Activated CD4-positive, alpha-beta T cell treated with anti-CD3 and anti-CD28 coated beads for 36 hours (primary cell): ENCODE measurements at regions not wholly inside any gene's neighbourhood (a gene's known extent, or its start where the extent isn't known, plus 50 kb on each side); places are given as distances from the start of the nearest gene placed in this dataset.

Source experiments
- ATAC-seq: fragments of 200-7000 bp; cut with Tn5 transposase; one replicate; pipeline ENCODE4 v1.10.0; 2021; ENCODE audit warnings: mild to moderate bottlenecking, moderate library complexity
- CTCF ChIA-PET: fragments of 350-600 bp; sonication (Branson Sonifier 250); formaldehyde crosslinking; loops from one replicate; lab custom pipeline; 2021; ENCODE audit warnings: antibody characterized with exemption; lab: Charles Lee
- POLR2A ChIA-PET: fragments of 350-600 bp; sonication (Branson Sonifier 250); formaldehyde crosslinking; loops from one replicate; lab custom pipeline; 2021; ENCODE audit warnings: antibody characterized with exemption, inconsistent platforms; lab: Charles Lee
- DNase-seq: peaks from one replicate; pipeline ENCODE4 v3.0.0-alpha.2; 2020
- H3K27ac Mint-ChIP-seq: one replicate; pipeline ENCODE4 v1.8.0; 2021; ENCODE audit warnings: mixed read lengths
- H3K27me3 Mint-ChIP-seq: one replicate; pipeline ENCODE4 v1.8.0; 2021; ENCODE audit warnings: mixed read lengths
- H3K36me3 Mint-ChIP-seq: one replicate; pipeline ENCODE4 v1.8.0; 2021; ENCODE audit warnings: low read depth, mixed read lengths
- H3K4me1 Mint-ChIP-seq: one replicate; pipeline ENCODE4 v1.8.0; 2021; ENCODE audit warnings: mixed read lengths
- H3K4me3 Mint-ChIP-seq: one replicate; pipeline ENCODE4 v1.8.0; 2021; ENCODE audit warnings: mild to moderate bottlenecking, moderate library complexity, mixed read lengths
- H3K9me3 Mint-ChIP-seq: one replicate; pipeline ENCODE4 v1.8.0; 2021; ENCODE audit warnings: low read depth, mixed read lengths
- intact Hi-C, 2 experiments: fragments of 100-400 bp; cut with DNase I in 1 of 2; cut with micrococcal nuclease in 1 of 2; formaldehyde crosslinking; loops; one replicate each; pipeline versions ENCODE4 v1.14.2 to v1.15.1; 2022 to 2024; cut with DNase I, micrococcal nuclease

GRCh38 chr14:42013153-42013552 lies 406.5 kb downstream of the LRFN5 start:
- Mint-ChIP-seq H3K4me1 (no peaks in the 10 kb centered on the region), H3K27ac (no peak overlapping the region), H3K27me3 (no peaks in the 10 kb centered on the region), H3K9me3 (peaks cover 4% of the 10 kb centered on the region), H3K4me3 (no peak overlapping the region), H3K36me3 (no peaks in the 10 kb centered on the region)
- intact Hi-C loops = no loop called here
- CTCF ChIA-PET = no interaction called here
- POLR2A ChIA-PET = no interaction called here
- ATAC-seq (no peak), DNase-seq (no peak)

GRCh38 chr14:42011221-42011620 lies 404.5 kb downstream of the LRFN5 start:
- Mint-ChIP-seq H3K4me3 (no peak overlapping the region), H3K27ac (no peak overlapping the region), H3K27me3 (no peaks in the 10 kb centered on the region), H3K36me3 (no peaks in the 10 kb centered on the region), H3K4me1 (no peaks in the 10 kb centered on the region), H3K9me3 (peaks cover 1% of the 10 kb centered on the region)
- intact Hi-C loops = no loop called here
- DNase-seq (no peak), ATAC-seq (no peak)
- POLR2A ChIA-PET = no interaction called here
- CTCF ChIA-PET = interaction anchor here (0.7 kb wide), 1 partner anchor 1621 kb away, joined by 3 read pairs; no protein-coding TSS in a partner anchor

GRCh38 chr14:42004321-42004720 lies 397.6 kb downstream of the LRFN5 start:
- DNase-seq (no peak), ATAC-seq (no peak)
- Mint-ChIP-seq H3K36me3 (no peaks in the 10 kb centered on the region), H3K27ac (no peak overlapping the region), H3K27me3 (no peaks in the 10 kb centered on the region), H3K4me3 (no peak overlapping the region), H3K9me3 (peaks cover 2% of the 10 kb centered on the region), H3K4me1 (no peaks in the 10 kb centered on the region)
- intact Hi-C loops = no loop called here
- CTCF ChIA-PET = no interaction called here
- POLR2A ChIA-PET = no interaction called here

- intact Hi-C loops = no loop called here
- no peaks in the 10 kb centered on the region for H3K4me1 Mint-ChIP-seq
- DNase-seq (no peak), ATAC-seq (no peak)
- ChIA-PET CTCF (no interaction called here), POLR2A (no interaction called here)
- no peak overlapping the region for H3K4me3 Mint-ChIP-seq
- H3K36me3 Mint-ChIP-seq = no peaks in the 10 kb centered on the region
- peaks cover 2% of the 10 kb centered on the region for H3K9me3 Mint-ChIP-seq
- H3K27me3 Mint-ChIP-seq = no peaks in the 10 kb centered on the region
- no peak overlapping the region for H3K27ac Mint-ChIP-seq
Measured at GRCh38 chr14:42002141-42002540, 395.5 kb downstream of the LRFN5 start.

GRCh38 chr14:42001431-42001830 lies 394.8 kb downstream of the LRFN5 start:
- intact Hi-C loops = no loop called here
- no peak overlapping the region for H3K4me3 Mint-ChIP-seq
- POLR2A ChIA-PET = no interaction called here
- no peaks in the 10 kb centered on the region for H3K36me3 Mint-ChIP-seq
- no peaks in the 10 kb centered on the region for H3K27me3 Mint-ChIP-seq
- H3K4me1 Mint-ChIP-seq = no peaks in the 10 kb centered on the region
- CTCF ChIA-PET = no interaction called here
- H3K9me3 Mint-ChIP-seq = peaks cover 2% of the 10 kb centered on the region
- ATAC-seq = no peak
- no peak overlapping the region for H3K27ac Mint-ChIP-seq
- DNase-seq = no peak

GRCh38 chr14:42000450-42000849 lies 393.8 kb downstream of the LRFN5 start:
- H3K4me3 Mint-ChIP-seq = no peak overlapping the region
- DNase-seq (no peak), ATAC-seq (no peak)
- H3K4me1 Mint-ChIP-seq = no peaks in the 10 kb centered on the region
- ChIA-PET CTCF (no interaction called here), POLR2A (no interaction called here)
- intact Hi-C loops = no loop called here
- H3K9me3 Mint-ChIP-seq = peaks cover 2% of the 10 kb centered on the region
- no peaks in the 10 kb centered on the region for H3K36me3 Mint-ChIP-seq
- no peak overlapping the region for H3K27ac Mint-ChIP-seq
- H3K27me3 Mint-ChIP-seq = no peaks in the 10 kb centered on the region

- Mint-ChIP-seq H3K27ac (no peak overlapping the region), H3K27me3 (no peaks in the 10 kb centered on the region), H3K36me3 (no peaks in the 10 kb centered on the region), H3K4me1 (no peaks in the 10 kb centered on the region), H3K9me3 (no peaks in the 10 kb centered on the region), H3K4me3 (no peak overlapping the region)
- intact Hi-C loops = no loop called here
- DNase-seq (no peak), ATAC-seq (no peak)
- ChIA-PET POLR2A (no interaction called here), CTCF (no interaction called here)
Measured at GRCh38 chr14:41993687-41994086, 387.0 kb downstream of the LRFN5 start.

GRCh38 chr14:41986700-41987099 lies 380.0 kb downstream of the LRFN5 start:
- Mint-ChIP-seq H3K4me3 (no peak overlapping the region), H3K36me3 (no peaks in the 10 kb centered on the region), H3K9me3 (peaks cover 3% of the 10 kb centered on the region), H3K27me3 (no peaks in the 10 kb centered on the region), H3K27ac (no peak overlapping the region), H3K4me1 (no peaks in the 10 kb centered on the region)
- no peak for ATAC-seq
- intact Hi-C loops = no loop called here
- ChIA-PET POLR2A (no interaction called here), CTCF (no interaction called here)
- DNase-seq = no peak

- no peak overlapping the region for H3K4me3 Mint-ChIP-seq
- no peak for DNase-seq
- intact Hi-C loops = no loop called here
- H3K4me1 Mint-ChIP-seq = no peaks in the 10 kb centered on the region
- H3K27me3 Mint-ChIP-seq = no peaks in the 10 kb centered on the region
- no peak overlapping the region for H3K27ac Mint-ChIP-seq
- no peaks in the 10 kb centered on the region for H3K36me3 Mint-ChIP-seq
- no peak for ATAC-seq
- ChIA-PET POLR2A (no interaction called here), CTCF (no interaction called here)
- H3K9me3 Mint-ChIP-seq = peaks cover 3% of the 10 kb centered on the region
Measured at GRCh38 chr14:41986083-41986645, 379.5 kb downstream of the LRFN5 start.

GRCh38 chr14:41973178-41973577 lies 366.5 kb downstream of the LRFN5 start:
- H3K27me3 Mint-ChIP-seq = no peaks in the 10 kb centered on the region
- POLR2A ChIA-PET = no interaction called here
- peaks cover 19% of the 10 kb centered on the region for H3K9me3 Mint-ChIP-seq
- ATAC-seq (no peak), DNase-seq (no peak)
- CTCF ChIA-PET = no interaction called here
- no peaks in the 10 kb centered on the region for H3K4me1 Mint-ChIP-seq
- H3K36me3 Mint-ChIP-seq = no peaks in the 10 kb centered on the region
- no peak overlapping the region for H3K4me3 Mint-ChIP-seq
- no peak overlapping the region for H3K27ac Mint-ChIP-seq
- intact Hi-C loops = no loop called here

GRCh38 chr14:41972531-41972930 lies 365.9 kb downstream of the LRFN5 start:
- Mint-ChIP-seq H3K27ac (no peak overlapping the region), H3K4me3 (no peak overlapping the region), H3K9me3 (peaks cover 19% of the 10 kb centered on the region), H3K4me1 (no peaks in the 10 kb centered on the region), H3K27me3 (no peaks in the 10 kb centered on the region), H3K36me3 (no peaks in the 10 kb centered on the region)
- DNase-seq (no peak), ATAC-seq (no peak)
- intact Hi-C loops = no loop called here
- POLR2A ChIA-PET = no interaction called here
- CTCF ChIA-PET = no interaction called here

- Mint-ChIP-seq H3K9me3 (peaks cover 8% of the 10 kb centered on the region), H3K36me3 (no peaks in the 10 kb centered on the region), H3K4me1 (no peaks in the 10 kb centered on the region), H3K4me3 (no peak overlapping the region), H3K27ac (no peak overlapping the region), H3K27me3 (no peaks in the 10 kb centered on the region)
- no peak for DNase-seq
- ATAC-seq = no peak
- POLR2A ChIA-PET = no interaction called here
- intact Hi-C loops = no loop called here
- CTCF ChIA-PET = no interaction called here
Measured at GRCh38 chr14:41960281-41960680, 353.6 kb downstream of the LRFN5 start.

GRCh38 chr14:41957459-41957858 lies 350.8 kb downstream of the LRFN5 start:
- Mint-ChIP-seq H3K9me3 (peaks cover 2% of the 10 kb centered on the region), H3K27ac (no peak overlapping the region), H3K4me1 (no peaks in the 10 kb centered on the region), H3K27me3 (no peaks in the 10 kb centered on the region), H3K4me3 (no peak overlapping the region), H3K36me3 (no peaks in the 10 kb centered on the region)
- ATAC-seq = no peak
- CTCF ChIA-PET = no interaction called here
- DNase-seq = no peak
- intact Hi-C loops = no loop called here
- POLR2A ChIA-PET = no interaction called here
